Coronary artery (tissue), 2 donors: ENCODE measurements at regions not wholly inside any gene's neighbourhood (a gene's known extent, or its start where the extent isn't known, plus 50 kb on each side); places are given as distances from the start of the nearest gene placed in this dataset.

ENCODE experiments used
- DNase-seq: peaks from one replicate; pipeline ENCODE4 v3.0.0-alpha.2; 2017; ENCODE audit warnings: low spot score
- H3K27ac ChIP-seq, 2 donors: fragments of 200-600 bp; sonication (generic); one replicate each; pipeline ENCODE4 v1.5.1; 2016 to 2019
- H3K4me3 ChIP-seq: fragments of 200-600 bp; sonication (generic); 2 replicates; pipeline ENCODE4 v1.5.1; 2016; ENCODE audit warnings: mild to moderate bottlenecking, moderate library complexity
- TF ChIP-seq, protein P1 (sequence below): fragments of 200-600 bp; sonication (generic); IDR thresholded peaks from one replicate; pipeline ENCODE4 v1.5.1; 2019; ENCODE audit warnings: antibody characterized with exemption

GRCh38 chr4:91958596-91958995 lies 345.2 kb upstream of the GRID2 start:
- DNase-seq: no peak
- Histone ChIP-seq H3K4me3 (no peak overlapping the region), H3K27ac (no peak overlapping the region)
- TF ChIP-seq, protein P1, sequence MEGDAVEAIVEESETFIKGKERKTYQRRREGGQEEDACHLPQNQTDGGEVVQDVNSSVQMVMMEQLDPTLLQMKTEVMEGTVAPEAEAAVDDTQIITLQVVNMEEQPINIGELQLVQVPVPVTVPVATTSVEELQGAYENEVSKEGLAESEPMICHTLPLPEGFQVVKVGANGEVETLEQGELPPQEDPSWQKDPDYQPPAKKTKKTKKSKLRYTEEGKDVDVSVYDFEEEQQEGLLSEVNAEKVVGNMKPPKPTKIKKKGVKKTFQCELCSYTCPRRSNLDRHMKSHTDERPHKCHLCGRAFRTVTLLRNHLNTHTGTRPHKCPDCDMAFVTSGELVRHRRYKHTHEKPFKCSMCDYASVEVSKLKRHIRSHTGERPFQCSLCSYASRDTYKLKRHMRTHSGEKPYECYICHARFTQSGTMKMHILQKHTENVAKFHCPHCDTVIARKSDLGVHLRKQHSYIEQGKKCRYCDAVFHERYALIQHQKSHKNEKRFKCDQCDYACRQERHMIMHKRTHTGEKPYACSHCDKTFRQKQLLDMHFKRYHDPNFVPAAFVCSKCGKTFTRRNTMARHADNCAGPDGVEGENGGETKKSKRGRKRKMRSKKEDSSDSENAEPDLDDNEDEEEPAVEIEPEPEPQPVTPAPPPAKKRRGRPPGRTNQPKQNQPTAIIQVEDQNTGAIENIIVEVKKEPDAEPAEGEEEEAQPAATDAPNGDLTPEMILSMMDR: no peak

- Histone ChIP-seq H3K27ac (no peak overlapping the region), H3K4me3 (no peak overlapping the region)
- no peak for DNase-seq
- TF ChIP-seq, protein P1: no peak
Observed at GRCh38 chr4:91961504-91961903, 342.3 kb upstream of the GRID2 start.

DNA sequence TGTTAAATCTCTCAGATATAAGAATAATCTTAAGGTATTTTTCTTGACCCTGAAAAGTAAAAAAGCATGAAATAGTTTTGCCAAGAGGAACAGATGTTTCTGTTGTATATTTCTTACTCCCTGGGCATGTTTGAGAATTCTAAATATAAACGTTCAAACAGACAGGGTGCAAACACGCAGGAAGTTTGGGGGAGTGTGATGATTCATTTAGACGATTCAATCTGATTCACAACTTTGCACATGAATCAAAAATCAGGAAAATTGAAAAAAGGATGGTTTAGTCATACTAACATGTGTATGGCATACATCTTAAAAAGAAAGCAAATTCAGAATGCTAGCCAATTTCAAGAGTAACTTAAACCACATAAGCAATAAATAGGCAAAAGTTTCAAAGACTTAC lies 340.3 kb upstream of the GRID2 start:
- H3K4me3 ChIP-seq: no peak overlapping the region
- H3K27ac ChIP-seq: no peak overlapping the region
- TF ChIP-seq, protein P1: no peak
- DNase-seq: no peak

DNA sequence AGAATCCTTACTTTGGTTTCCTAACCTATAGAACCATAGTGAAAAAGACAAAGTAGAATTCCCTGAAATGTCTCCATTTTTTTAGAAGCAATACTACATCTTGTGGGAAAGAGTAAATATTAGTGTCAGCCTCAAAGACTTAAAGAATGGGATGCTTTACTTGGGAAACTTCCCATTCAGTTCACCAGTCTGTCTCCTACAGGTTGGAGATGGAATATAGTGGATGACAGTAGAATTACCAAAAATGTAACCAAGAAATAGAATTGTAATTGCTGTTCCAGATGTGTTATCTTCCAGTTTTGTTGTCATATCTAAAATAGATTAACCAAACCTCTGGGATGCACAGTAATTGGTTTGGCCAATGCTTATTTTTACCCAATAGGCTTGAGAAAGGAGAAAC lies 338.6 kb upstream of the GRID2 start:
- Histone ChIP-seq H3K27ac (no peak overlapping the region), H3K4me3 (no peak overlapping the region)
- TF ChIP-seq, protein P1: no peak
- no peak for DNase-seq

DNA sequence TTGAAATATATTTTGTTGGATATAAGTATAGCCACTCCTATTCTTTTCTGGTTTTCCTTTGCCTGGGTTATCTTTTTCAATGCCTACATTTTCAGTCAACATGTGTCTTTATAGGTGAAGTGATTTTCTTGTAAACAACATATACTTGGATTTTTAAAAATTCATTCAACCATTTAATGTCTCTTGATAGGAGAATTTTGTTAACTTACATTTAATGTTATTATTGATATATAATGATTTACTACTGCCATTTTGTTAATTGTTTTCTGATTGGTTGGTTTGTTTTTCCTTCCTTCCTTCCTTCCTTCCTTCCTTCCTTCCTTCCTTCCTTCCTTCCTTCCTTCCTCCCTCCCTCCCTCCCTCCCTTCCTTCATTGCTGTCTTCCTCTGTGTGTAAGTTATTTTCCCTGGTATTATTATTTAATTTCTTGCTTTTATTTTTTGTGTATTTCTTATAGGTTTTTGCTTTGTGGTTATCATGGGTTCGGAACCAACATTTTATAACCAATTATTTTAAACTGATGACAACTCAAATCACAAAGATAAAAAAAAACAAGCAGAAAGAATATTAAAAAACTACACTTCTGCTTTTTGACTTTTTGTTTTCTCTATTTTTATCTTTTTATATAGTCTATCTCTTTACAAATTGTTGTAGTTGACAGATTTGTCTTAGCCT lies 330.1 kb upstream of the GRID2 start:
- Histone ChIP-seq H3K4me3 (no peak overlapping the region), H3K27ac (no peak overlapping the region)
- TF ChIP-seq, protein P1: no peak
- DNase-seq: no peak

- DNase-seq: no peak
- Histone ChIP-seq H3K4me3 (no peak overlapping the region), H3K27ac (no peak overlapping the region)
- TF ChIP-seq, protein P1: no peak
Observed at GRCh38 chr4:91984466-91984865, 319.3 kb upstream of the GRID2 start.

DNA sequence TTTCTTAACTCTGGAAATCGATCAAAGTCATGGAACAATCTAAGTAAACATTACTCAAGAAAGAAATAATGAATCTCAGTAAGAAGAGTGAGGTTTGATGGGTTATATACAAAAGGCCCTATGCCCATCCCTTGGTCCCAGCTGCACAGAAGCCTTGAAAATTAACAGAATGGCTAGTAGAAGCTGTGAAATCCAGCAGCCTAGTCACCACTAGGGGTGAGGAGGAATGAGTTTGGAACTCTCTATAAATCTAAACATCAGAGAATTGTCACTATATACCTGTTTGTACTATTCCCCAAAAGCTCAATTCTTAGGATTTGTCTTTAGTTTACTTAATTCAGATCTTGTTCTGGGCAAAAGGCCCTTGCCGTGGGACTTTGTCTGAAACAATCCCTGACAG lies 313.9 kb upstream of the GRID2 start:
- H3K4me3 ChIP-seq: no peak overlapping the region
- no peak for DNase-seq
- TF ChIP-seq, protein P1: no peak
- H3K27ac ChIP-seq: no peak overlapping the region
